ACC112 (cell line): ENCODE measurements at regions not wholly inside any gene's neighbourhood (a gene's known extent, or its start where the extent isn't known, plus 50 kb on each side); places are given as distances from the start of the nearest gene placed in this dataset.
"Not testable (repeated sequence)": the region's sequence is repeated elsewhere in the genome, so short reads cannot be mapped to it uniquely, and the experiment has no call there.

Source experiments
- H2AFZ ChIP-seq: fragments of 200-600 bp; sonication (generic); one replicate; pipeline ENCODE4 v1.6.0; 2017; ENCODE audit warnings: antibody characterized with exemption, low read length; ENCODE audit not compliant: unreplicated experiment
- H3K27ac ChIP-seq: fragments of 200-600 bp; sonication (generic); 2 replicates; pipeline ENCODE4 v1.5.1; 2014; ENCODE audit warnings: low read depth, mild to moderate bottlenecking, antibody characterized with exemption, low read length, moderate library complexity
- H3K27me3 ChIP-seq: fragments of 200-600 bp; sonication (generic); 2 replicates; pipeline ENCODE4 v1.6.1; 2014; ENCODE audit warnings: mild to moderate bottlenecking, antibody characterized with exemption, low read length, moderate library complexity, mixed read lengths; ENCODE audit not compliant: insufficient read depth
- H3K36me3 ChIP-seq: fragments of 200-600 bp; sonication (generic); 2 replicates; pipeline ENCODE4 v1.6.1; 2016; ENCODE audit warnings: mild to moderate bottlenecking, antibody characterized with exemption, low read length, moderate library complexity, mixed read lengths; ENCODE audit not compliant: insufficient read depth
- H3K4me1 ChIP-seq: fragments of 200-600 bp; sonication (generic); one replicate; pipeline ENCODE4 v1.6.1; 2016; ENCODE audit warnings: low read length, mixed read lengths; ENCODE audit not compliant: insufficient read depth, unreplicated experiment, control insufficient read depth
- H3K4me3 ChIP-seq: fragments of 200-600 bp; sonication (generic); 2 replicates; pipeline ENCODE4 v1.5.1; 2014; ENCODE audit warnings: mild to moderate bottlenecking, low read depth, low read length
- H3K79me2 ChIP-seq: fragments of 200-600 bp; sonication (generic); one replicate; pipeline ENCODE4 v1.6.0; 2016; ENCODE audit warnings: low read length; ENCODE audit not compliant: control insufficient read depth, unreplicated experiment, insufficient read depth

DNA sequence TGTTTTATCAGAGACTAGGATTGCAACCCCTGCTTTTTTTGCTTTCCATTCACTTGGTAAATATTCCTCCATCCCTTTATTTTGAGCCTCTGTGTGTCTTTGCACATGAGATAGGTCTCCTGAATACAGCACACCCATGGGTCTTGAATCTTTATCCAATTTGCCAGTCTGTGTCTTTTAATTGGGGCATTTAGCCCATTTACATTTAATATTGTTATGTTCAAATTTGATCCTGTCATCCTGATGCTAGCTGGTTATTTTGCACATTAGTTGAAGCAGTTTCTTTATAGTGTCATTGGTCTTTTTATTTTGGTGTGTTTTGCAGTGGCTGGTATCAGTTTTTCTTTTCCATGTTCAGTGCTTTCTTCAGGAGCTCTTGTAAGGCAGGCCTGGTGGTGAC lies 95.1 kb upstream of the STK32A start:
- H3K27ac ChIP-seq, H3K36me3 ChIP-seq, H3K4me3 ChIP-seq, H3K4me1 ChIP-seq, H2AFZ ChIP-seq, H3K27me3 ChIP-seq, H3K79me2 ChIP-seq: not testable (repeated sequence)

GRCh38 chr5:147140558-147140957 lies 94.3 kb upstream of the STK32A start:
- no peaks in the 10 kb centered on the region for H3K79me2 ChIP-seq
- H3K4me1 ChIP-seq: no peaks in the 10 kb centered on the region
- no peak overlapping the region for H3K4me3 ChIP-seq
- no peaks in the 10 kb centered on the region for H3K27me3 ChIP-seq
- H3K27ac ChIP-seq: no peak overlapping the region
- no peaks in the 10 kb centered on the region for H3K36me3 ChIP-seq
- no peak overlapping the region for H2AFZ ChIP-seq

DNA sequence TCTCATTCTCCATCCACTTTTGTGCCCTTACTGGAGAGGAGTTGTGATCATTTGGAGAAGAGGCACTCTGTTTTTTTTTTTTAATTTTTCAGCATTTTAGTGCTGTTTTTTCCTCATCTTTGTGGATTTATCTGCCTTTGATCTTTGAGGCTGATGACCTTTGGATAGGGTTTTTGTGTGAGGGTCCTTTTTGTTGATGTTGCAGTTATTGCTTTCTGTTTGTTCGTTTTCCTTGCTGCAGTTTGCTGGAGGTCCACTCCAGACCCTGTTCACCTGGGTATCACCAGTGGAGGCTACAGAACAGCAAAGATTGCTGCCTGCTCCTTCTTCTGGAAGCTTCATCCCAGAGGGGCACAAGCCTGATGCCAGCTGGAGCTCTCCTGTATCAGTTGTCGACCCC lies 93.2 kb upstream of the STK32A start:
- H3K27me3 ChIP-seq, H3K27ac ChIP-seq, H3K4me3 ChIP-seq, H3K36me3 ChIP-seq, H3K79me2 ChIP-seq, H2AFZ ChIP-seq, H3K4me1 ChIP-seq: not testable (repeated sequence)

GRCh38 chr5:147143215-147143614 lies 91.6 kb upstream of the STK32A start:
- Histone ChIP-seq H3K27ac (no peak overlapping the region), H3K4me3 (no peak overlapping the region), H3K27me3 (no peaks in the 10 kb centered on the region), H3K79me2 (no peaks in the 10 kb centered on the region), H2AFZ (no peak overlapping the region), H3K4me1 (no peaks in the 10 kb centered on the region), H3K36me3 (no peaks in the 10 kb centered on the region)

- Histone ChIP-seq H3K79me2 (no peaks in the 10 kb centered on the region), H3K4me3 (no peak overlapping the region), H3K27ac (no peak overlapping the region), H3K27me3 (0 out of 2 replicates have a peak, but pooled peaks cover 3% of the 10 kb centered on the region), H3K4me1 (no peaks in the 10 kb centered on the region), H2AFZ (no peak overlapping the region), H3K36me3 (no peaks in the 10 kb centered on the region)
Observed at GRCh38 chr5:147145328-147145727, 89.5 kb upstream of the STK32A start.

- Histone ChIP-seq H3K27me3 (0 out of 2 replicates have a peak, but pooled peaks cover 3% of the 10 kb centered on the region), H3K79me2 (no peaks in the 10 kb centered on the region), H2AFZ (no peak overlapping the region), H3K4me1 (no peaks in the 10 kb centered on the region), H3K4me3 (no peak overlapping the region), H3K36me3 (no peaks in the 10 kb centered on the region), H3K27ac (no peak overlapping the region)
Observed at GRCh38 chr5:147148715-147149114, 86.1 kb upstream of the STK32A start.

DNA sequence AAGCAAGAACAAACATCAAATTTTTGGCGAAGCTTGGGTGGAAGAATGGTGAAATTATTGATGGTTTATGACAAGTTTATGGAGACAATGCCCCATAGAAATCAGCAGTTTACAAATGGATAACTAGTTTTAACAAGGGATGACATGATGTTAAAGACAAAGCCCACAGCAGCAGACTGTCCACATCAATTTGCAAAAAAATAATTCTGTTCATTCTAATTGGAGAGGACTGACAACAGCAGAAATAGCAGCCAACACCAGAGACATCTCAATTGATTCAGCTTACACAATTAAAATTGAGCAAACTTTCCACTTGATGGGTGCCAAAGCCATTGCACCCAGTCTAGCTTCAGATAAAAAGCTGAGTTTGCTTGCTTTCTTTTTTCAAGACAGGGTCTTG lies 82.7 kb upstream of the STK32A start:
- H3K4me1 ChIP-seq: no peaks in the 10 kb centered on the region
- no peak overlapping the region for H3K4me3 ChIP-seq
- H3K27ac ChIP-seq: no peak overlapping the region
- no peak overlapping the region for H2AFZ ChIP-seq
- no peaks in the 10 kb centered on the region for H3K36me3 ChIP-seq
- 0 out of 2 replicates have a peak, but pooled peaks cover 3% of the 10 kb centered on the region for H3K27me3 ChIP-seq
- H3K79me2 ChIP-seq: no peaks in the 10 kb centered on the region

GRCh38 chr5:147154809-147155208 lies 80.0 kb upstream of the STK32A start:
- no peaks in the 10 kb centered on the region for H3K4me1 ChIP-seq
- H3K4me3 ChIP-seq: no peak overlapping the region
- H2AFZ ChIP-seq: no peak overlapping the region
- no peaks in the 10 kb centered on the region for H3K27me3 ChIP-seq
- H3K36me3 ChIP-seq: no peaks in the 10 kb centered on the region
- H3K27ac ChIP-seq: no peak overlapping the region
- no peaks in the 10 kb centered on the region for H3K79me2 ChIP-seq

- no peak overlapping the region for H3K4me3 ChIP-seq
- H3K79me2 ChIP-seq: no peaks in the 10 kb centered on the region
- H3K36me3 ChIP-seq: no peaks in the 10 kb centered on the region
- H3K4me1 ChIP-seq: no peaks in the 10 kb centered on the region
- no peaks in the 10 kb centered on the region for H3K27me3 ChIP-seq
- H2AFZ ChIP-seq: no peak overlapping the region
- H3K27ac ChIP-seq: no peak overlapping the region
Observed at GRCh38 chr5:147156012-147156411, 78.8 kb upstream of the STK32A start.

DNA sequence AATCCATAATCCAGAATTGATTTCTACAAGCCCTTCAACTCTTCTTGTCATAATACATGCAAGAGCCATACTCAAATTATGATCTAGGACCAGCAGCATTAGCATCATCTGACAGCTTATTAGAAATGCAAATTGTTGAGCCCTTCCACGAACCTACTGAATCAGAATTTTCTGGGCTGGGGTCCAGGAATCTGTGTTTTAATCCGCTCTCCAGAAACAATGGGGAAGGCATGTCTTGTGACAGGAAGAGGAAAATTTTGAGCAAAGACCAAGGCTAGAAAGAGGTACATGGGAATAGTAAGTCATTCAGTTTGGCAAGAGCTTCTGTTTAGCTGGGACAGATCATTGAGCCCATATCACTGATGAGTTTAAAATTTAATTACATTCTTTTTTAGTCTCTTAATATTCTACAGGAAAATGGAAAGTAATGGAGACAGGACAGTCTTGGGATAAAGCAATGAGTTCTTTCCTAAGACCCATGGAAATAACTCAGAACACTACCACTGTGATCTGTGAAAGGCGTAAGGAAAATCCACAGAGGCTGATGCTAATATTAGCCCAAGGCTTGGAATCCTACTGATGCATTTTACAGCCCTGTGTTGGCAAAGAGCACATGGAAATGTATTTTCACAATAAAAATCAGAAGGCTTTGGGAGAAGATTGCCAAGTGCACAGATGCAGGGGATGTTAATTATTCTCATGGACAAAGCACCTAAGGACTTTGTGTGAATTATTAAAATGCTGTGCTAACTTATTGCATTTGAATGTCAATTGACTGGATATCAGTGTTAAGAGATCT lies 73.7 kb upstream of the STK32A start:
- no peaks in the 10 kb centered on the region for H3K27me3 ChIP-seq
- H3K4me3 ChIP-seq: no peak overlapping the region
- H3K36me3 ChIP-seq: no peaks in the 10 kb centered on the region
- no peaks in the 10 kb centered on the region for H3K79me2 ChIP-seq
- no peak overlapping the region for H3K27ac ChIP-seq
- no peaks in the 10 kb centered on the region for H3K4me1 ChIP-seq
- H2AFZ ChIP-seq: no peak overlapping the region

DNA sequence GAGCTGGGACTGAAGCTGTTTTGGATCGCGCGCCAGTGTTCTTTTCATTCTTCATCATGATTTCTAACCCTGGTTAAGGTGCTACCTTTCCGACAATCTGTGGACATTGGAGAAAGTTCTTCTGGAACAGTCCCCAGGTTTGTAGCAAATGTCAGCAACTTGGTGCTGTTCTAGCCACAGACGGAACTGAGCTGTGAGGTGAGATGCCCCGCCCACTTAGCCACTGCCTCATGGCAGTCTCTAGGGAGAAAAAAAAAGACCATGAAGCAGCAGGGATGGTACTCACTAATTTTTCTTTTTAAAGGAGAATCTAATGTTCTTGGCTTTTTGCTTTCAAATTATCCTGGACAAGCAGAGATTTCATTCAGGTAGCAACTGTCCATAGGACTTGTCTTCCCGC lies 72.1 kb upstream of the STK32A start:
- H3K27me3 ChIP-seq: no peaks in the 10 kb centered on the region
- no peak overlapping the region for H3K27ac ChIP-seq
- H2AFZ ChIP-seq: no peak overlapping the region

More for the DNA sequence above, 72.1 kb upstream of the STK32A start:
- H3K36me3 ChIP-seq: no peaks in the 10 kb centered on the region
- H3K4me1 ChIP-seq: peaks cover 4% of the 10 kb centered on the region
- no peak overlapping the region for H3K4me3 ChIP-seq
- no peaks in the 10 kb centered on the region for H3K79me2 ChIP-seq
